ENCODE measurements at regions not wholly inside any gene's neighbourhood (a gene's known extent, or its start where the extent isn't known, plus 50 kb on each side); places are given as distances from the start of the nearest gene placed in this dataset.

- no peak for TF ChIP-seq POLR2A (IDR thresholded peaks at IDR 0.05)
- no peak for TF ChIP-seq CTCF (IDR thresholded peaks at IDR 0.05)
Measured at GRCh38 chr12:54719691-54720090, 71.5 kb upstream of the DCD start.
